SH-SY5Y (cell line): ENCODE measurements at regions not wholly inside any gene's neighbourhood (a gene's known extent, or its start where the extent isn't known, plus 50 kb on each side); places are given as distances from the start of the nearest gene placed in this dataset.

Experiments used
- GATA2 ChIP-seq: IDR thresholded peaks from 2 replicates; pipeline ENCODE4 v1.6.1; 2011; ENCODE audit warnings: mild to moderate bottlenecking, low read depth, low read length
- GATA3 ChIP-seq: IDR thresholded peaks from 2 replicates; pipeline ENCODE4 v1.6.1; 2011; ENCODE audit warnings: low read depth, mild to moderate bottlenecking, low read length, moderate library complexity

DNA sequence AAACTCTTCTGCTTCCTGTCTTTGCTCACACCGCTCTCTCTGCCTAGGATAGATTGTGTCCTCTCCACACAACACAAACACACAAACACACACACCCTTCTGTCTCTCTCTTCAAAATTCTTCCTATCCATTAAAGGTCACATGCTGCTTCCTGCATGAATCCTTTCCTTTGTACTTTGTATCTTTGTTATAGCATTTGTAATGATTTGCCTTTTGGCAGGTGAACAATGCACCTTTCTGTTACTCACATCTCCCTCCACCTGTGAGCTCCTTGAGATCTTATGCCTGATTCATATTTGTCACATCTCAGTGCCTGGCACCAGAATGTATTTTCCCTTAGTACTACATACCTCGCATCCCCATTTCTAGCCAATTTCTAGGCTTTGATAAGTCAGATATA lies 251.4 kb upstream of the UMPS start:
- TF ChIP-seq GATA3 (no peak), GATA2 (no peak)
